ENCODE measurements at regions not wholly inside any gene's neighbourhood (a gene's known extent, or its start where the extent isn't known, plus 50 kb on each side); places are given as distances from the start of the nearest gene placed in this dataset.
A peak's percentile ranks its signal among the peaks of the same experiment; 100 is the strongest.

GRCh38 chr16:87149051-87149450 is 168.1 kb downstream of the C16orf95 start:
- H3K9me3 ChIP-seq (ENCODE audit: control insufficient read depth, insufficient read depth, low read depth, low read length) = no peaks in the 10 kb centered on the region
- POLR2A ChIA-PET = no interaction called here
- H3K27ac ChIP-seq (ENCODE audit: extremely low read depth, low read depth, low read length) = no peak overlapping the region
- no peaks in the 10 kb centered on the region for H3K36me3 ChIP-seq (ENCODE audit: control insufficient read depth in 2 of 2, insufficient read depth in 1 of 2, low read length in 2 of 2)
- no peaks in the 10 kb centered on the region for H3K4me1 ChIP-seq (ENCODE audit: control insufficient read depth, insufficient read depth, low read length)
- CTCF ChIA-PET = no interaction called here
- H3K4me3 ChIP-seq (ENCODE audit: low read depth, low read length) = no peak overlapping the region
- TF ChIP-seq ZNF324 (tag by site-specific recombination; IDR thresholded peaks at IDR 0.05) = no peak
- TF ChIP-seq GLI2 (tag by site-specific recombination; IDR thresholded peaks at IDR 0.05; ENCODE audit: borderline replicate concordance, low read depth) = no peak
- no peak for TF ChIP-seq KLF10 (tag by site-specific recombination; IDR thresholded peaks at IDR 0.05)
- TF ChIP-seq ZNF239 (tag by site-specific recombination; IDR thresholded peaks at IDR 0.05) = no peak
- no peak for TF ChIP-seq SP7 (tag by site-specific recombination; IDR thresholded peaks at IDR 0.05)
- no peak for TF ChIP-seq ZSCAN23 (tag by site-specific recombination; IDR thresholded peaks at IDR 0.05)
- TF ChIP-seq ZNF155 (tag by site-specific recombination; IDR thresholded peaks at IDR 0.05) = no peak
- TF ChIP-seq ZNF76 (tag by site-specific recombination; IDR thresholded peaks at IDR 0.05; ENCODE audit: borderline replicate concordance, low read depth) = no peak
- TF ChIP-seq GLIS2 (tag by site-specific recombination; IDR thresholded peaks at IDR 0.05) = no peak
- no peak for TF ChIP-seq PBX3 (CRISPR knock-in tag; IDR thresholded peaks at IDR 0.05)
- TF ChIP-seq ZNF423 (tag by site-specific recombination; IDR thresholded peaks at IDR 0.05) = no peak
- TF ChIP-seq, protein P1, sequence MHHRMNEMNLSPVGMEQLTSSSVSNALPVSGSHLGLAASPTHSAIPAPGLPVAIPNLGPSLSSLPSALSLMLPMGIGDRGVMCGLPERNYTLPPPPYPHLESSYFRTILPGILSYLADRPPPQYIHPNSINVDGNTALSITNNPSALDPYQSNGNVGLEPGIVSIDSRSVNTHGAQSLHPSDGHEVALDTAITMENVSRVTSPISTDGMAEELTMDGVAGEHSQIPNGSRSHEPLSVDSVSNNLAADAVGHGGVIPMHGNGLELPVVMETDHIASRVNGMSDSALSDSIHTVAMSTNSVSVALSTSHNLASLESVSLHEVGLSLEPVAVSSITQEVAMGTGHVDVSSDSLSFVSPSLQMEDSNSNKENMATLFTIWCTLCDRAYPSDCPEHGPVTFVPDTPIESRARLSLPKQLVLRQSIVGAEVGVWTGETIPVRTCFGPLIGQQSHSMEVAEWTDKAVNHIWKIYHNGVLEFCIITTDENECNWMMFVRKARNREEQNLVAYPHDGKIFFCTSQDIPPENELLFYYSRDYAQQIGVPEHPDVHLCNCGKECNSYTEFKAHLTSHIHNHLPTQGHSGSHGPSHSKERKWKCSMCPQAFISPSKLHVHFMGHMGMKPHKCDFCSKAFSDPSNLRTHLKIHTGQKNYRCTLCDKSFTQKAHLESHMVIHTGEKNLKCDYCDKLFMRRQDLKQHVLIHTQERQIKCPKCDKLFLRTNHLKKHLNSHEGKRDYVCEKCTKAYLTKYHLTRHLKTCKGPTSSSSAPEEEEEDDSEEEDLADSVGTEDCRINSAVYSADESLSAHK (tag by site-specific recombination; IDR thresholded peaks at IDR 0.05) = no peak
- no peak for TF ChIP-seq ZNF707 (tag by site-specific recombination; IDR thresholded peaks at IDR 0.05)
- TF ChIP-seq ZNF350 (tag by site-specific recombination; IDR thresholded peaks at IDR 0.05) = no peak
- TF ChIP-seq HOXC10 (CRISPR knock-in tag; IDR thresholded peaks at IDR 0.05) = no peak
- no peak for TF ChIP-seq ZNF837 (tag by site-specific recombination; IDR thresholded peaks at IDR 0.05)
- no peak for TF ChIP-seq ZNF658 (tag by site-specific recombination; IDR thresholded peaks at IDR 0.05)
- no peak for TF ChIP-seq ZNF558 (tag by site-specific recombination; IDR thresholded peaks at IDR 0.05)

DNA sequence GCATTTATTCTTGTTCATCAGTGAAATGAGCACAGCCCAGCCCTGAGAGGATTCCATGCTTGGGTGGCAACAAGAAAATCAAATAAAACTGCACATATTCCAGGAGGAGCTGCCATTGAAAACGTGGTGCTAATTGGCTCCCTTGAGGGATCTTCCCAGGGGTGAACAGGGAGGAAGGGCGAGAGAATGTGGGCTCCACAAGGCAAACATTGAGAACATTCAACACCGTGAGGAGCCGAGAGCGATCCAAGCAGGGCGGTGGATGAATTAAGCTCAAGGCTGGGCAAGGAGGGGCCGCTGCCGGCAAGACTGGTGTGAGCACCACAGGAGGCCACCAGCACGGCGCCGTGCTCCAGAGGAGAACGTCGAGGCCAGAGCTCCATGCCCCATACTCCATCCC is 166.9 kb downstream of the C16orf95 start:
- CTCF ChIA-PET = interaction anchor here (0.7 kb wide), 1 partner anchor 810 kb away, joined by 3 read pairs; no protein-coding TSS in a partner anchor
- peak; percentile 77 for TF ChIP-seq ZIC2 (tag by site-specific recombination; IDR thresholded peaks at IDR 0.05)
- no peak for TF ChIP-seq ZNF768 (tag by site-specific recombination; IDR thresholded peaks at IDR 0.05)
- 0 out of 2 replicates have a peak, but pooled peaks have one; percentile 11 for TF ChIP-seq TRIM28 (IDR thresholded peaks at IDR 0.05; ENCODE audit: borderline replicate concordance, low read length)
- H3K4me3 ChIP-seq (ENCODE audit: low read depth, low read length) = no peak overlapping the region
- POLR2A ChIA-PET = no interaction called here
- H3K4me1 ChIP-seq (ENCODE audit: control insufficient read depth, insufficient read depth, low read length) = no peaks in the 10 kb centered on the region
- no peaks in the 10 kb centered on the region for H3K36me3 ChIP-seq (ENCODE audit: control insufficient read depth in 2 of 2, insufficient read depth in 1 of 2, low read length in 2 of 2)
- H3K27ac ChIP-seq (ENCODE audit: extremely low read depth, low read depth, low read length) = no peak overlapping the region
- no peaks in the 10 kb centered on the region for H3K9me3 ChIP-seq (ENCODE audit: control insufficient read depth, insufficient read depth, low read depth, low read length)

DNA sequence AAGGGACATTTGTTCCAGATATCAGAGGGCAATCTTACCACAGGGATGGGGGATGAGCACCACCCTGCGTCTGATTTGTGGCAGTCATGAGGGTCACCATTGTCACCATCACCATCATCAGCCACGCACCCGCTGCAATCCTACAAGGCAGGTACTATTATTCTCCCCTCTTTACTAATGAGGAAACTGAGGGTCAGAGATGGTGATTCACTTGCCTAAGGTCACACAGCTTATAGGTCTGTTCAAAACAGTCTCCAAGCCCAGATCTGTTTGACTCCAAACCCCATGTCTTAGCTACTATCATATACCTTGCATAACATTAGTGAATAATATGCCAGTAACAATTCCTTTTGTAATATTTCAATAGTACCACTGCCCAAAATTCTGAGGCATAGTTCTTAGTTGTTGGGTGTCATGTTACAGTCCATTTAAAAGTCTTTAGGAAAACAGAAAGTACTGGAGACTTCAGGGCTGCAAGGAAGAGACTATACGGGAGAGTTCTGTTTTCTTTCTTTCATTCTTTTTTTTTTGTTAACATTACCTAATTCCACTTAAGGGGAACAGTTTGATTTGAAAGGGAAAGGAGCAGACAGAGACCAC is 166.4 kb downstream of the C16orf95 start:
- CTCF ChIA-PET = no interaction called here
- peak; percentile 42; the same call in 1 of the 2 replicates for TF ChIP-seq TRIM28 (IDR thresholded peaks at IDR 0.05; ENCODE audit: borderline replicate concordance, low read length)
- no peak for TF ChIP-seq ZBTB20 (tag by site-specific recombination; IDR thresholded peaks at IDR 0.05)
- H3K4me1 ChIP-seq (ENCODE audit: control insufficient read depth, insufficient read depth, low read length) = no peaks in the 10 kb centered on the region
- POLR2A ChIA-PET = no interaction called here
- no peak overlapping the region for H3K4me3 ChIP-seq (ENCODE audit: low read depth, low read length)
- H3K27ac ChIP-seq (ENCODE audit: extremely low read depth, low read depth, low read length) = no peak overlapping the region
- no peaks in the 10 kb centered on the region for H3K36me3 ChIP-seq (ENCODE audit: control insufficient read depth in 2 of 2, insufficient read depth in 1 of 2, low read length in 2 of 2)
- H3K9me3 ChIP-seq (ENCODE audit: control insufficient read depth, insufficient read depth, low read depth, low read length) = no peaks in the 10 kb centered on the region
